K562 (cell line): ENCODE measurements at regions not wholly inside any gene's neighbourhood (a gene's known extent, or its start where the extent isn't known, plus 50 kb on each side); places are given as distances from the start of the nearest gene placed in this dataset.

Experiments
- ATAC-seq: fragments of 200-7000 bp; cut with Tn5 transposase; 3 replicates; pipeline ENCODE4 v1.9.1; 2020; ENCODE audit warnings: moderate library complexity
- BruUV-seq: library from RNA; stranded (reverse); fragments of 400-500 nt; replicated peaks from 2 replicates; lab custom pipeline; 2021; lab: Mats Ljungman, UMichigan
- CTCF ChIA-PET: fragments of 300-600 bp; formaldehyde crosslinking; extraction: SDS; loops from one replicate; lab custom pipeline; 2021; ENCODE audit warnings: low intra/inter-chr PET ratio; lab: Yijun Ruan, JAX
- POLR2A ChIA-PET: fragments of 300-600, 350-650 bp; sonication (Branson Sonifier 250); formaldehyde crosslinking; extraction: SDS; loops from one replicate; lab custom pipeline; 2021; ENCODE audit warnings: antibody characterized with exemption, inconsistent platforms; lab: Yijun Ruan, JAX
- DNase-seq, 4 experiments: peaks; one replicate each; pipeline versions ENCODE4 v3.0.0 to v3.0.0-alpha.2; 2011 to 2018; ENCODE audit warnings: low spot score in 3 of 4, mixed read lengths in 3 of 4; ENCODE audit errors: extremely low read depth in 1 of 4
- FAIRE-seq: peaks from 2 replicates; lab custom pipeline; 2011; peaks lifted over from hg19 to GRCh38; lab: Jason Lieb, UNC
- H2AFZ ChIP-seq: 2 replicates; pipeline ENCODE4 v1.6.0; 2011; ENCODE audit warnings: low read depth, low read length, control low read depth, inconsistent platforms
- H3K27ac ChIP-seq: fragments of 200-600 bp; 3 replicates; pipeline ENCODE4 v1.8.0; 2011; ENCODE audit warnings: low read depth, mild to moderate bottlenecking, control low read depth, inconsistent platforms, low read length, moderate library complexity, mixed read lengths; ENCODE audit errors: extremely low read depth
- H3K27me3 ChIP-seq, 2 experiments: fragments of 300-600 bp in 1 of 2; 2 replicates in 1 of 2; 3 replicates in 1 of 2; pipeline versions ENCODE4 v1.6.0 to v1.8.0; 2011; ENCODE audit warnings: inconsistent platforms in 2 of 2, low read length in 2 of 2, mild to moderate bottlenecking in 1 of 2, mixed read lengths in 1 of 2, moderate library complexity in 1 of 2; ENCODE audit not compliant: control insufficient read depth in 2 of 2, insufficient read depth in 2 of 2
- H3K36me3 ChIP-seq: fragments of 300-600 bp; 3 replicates; pipeline ENCODE4 v1.8.0; 2011; ENCODE audit warnings: mild to moderate bottlenecking, low read length, inconsistent platforms; ENCODE audit not compliant: control insufficient read depth, insufficient read depth
- H3K4me1 ChIP-seq, 2 experiments: fragments of 200-600 bp in 1 of 2; replicated peaks in 1 of 2; 2 replicates in 1 of 2; 3 replicates in 1 of 2; pipeline versions ENCODE4 v1.5.1 to v1.8.0; 2011; ENCODE audit warnings: inconsistent platforms in 2 of 2, low read length in 2 of 2, mild to moderate bottlenecking in 1 of 2, mixed read lengths in 1 of 2, moderate library complexity in 1 of 2; ENCODE audit not compliant: control insufficient read depth in 2 of 2, insufficient read depth in 2 of 2
- H3K4me2 ChIP-seq: 2 replicates; pipeline ENCODE4 v1.6.1; 2011; ENCODE audit warnings: low read length, control low read depth, inconsistent platforms, mixed read lengths; ENCODE audit not compliant: insufficient read depth
- H3K4me3 ChIP-seq: fragments of 200-600 bp; sonication (generic), shearing (Covaris generic); 2 replicates; pipeline ENCODE4 v1.5.1; 2016; ENCODE audit warnings: control low read depth, inconsistent platforms
- H3K79me2 ChIP-seq: fragments of 200-600 bp; 3 replicates; pipeline ENCODE4 v1.8.0; 2011; ENCODE audit warnings: low read length, inconsistent platforms; ENCODE audit not compliant: control insufficient read depth, insufficient read depth
- H3K9ac ChIP-seq, 2 experiments: 2 replicates each; pipeline versions ENCODE4 v1.6.0 to v1.6.1; 2011; ENCODE audit warnings: low read depth in 2 of 2, low read length in 2 of 2, control low read depth in 1 of 2, inconsistent platforms in 1 of 2, mild to moderate bottlenecking in 1 of 2, mixed read lengths in 1 of 2; ENCODE audit not compliant: insufficient read depth in 1 of 2
- H3K9me1 ChIP-seq: one replicate; pipeline ENCODE4 v1.6.0; 2011; ENCODE audit warnings: inconsistent platforms, mild to moderate bottlenecking, low read length, moderate library complexity; ENCODE audit not compliant: control insufficient read depth, insufficient read depth
- H3K9me3 ChIP-seq: replicated peaks from 2 replicates; pipeline ENCODE4 v1.5.1; 2011; ENCODE audit warnings: low read depth, low read length, inconsistent platforms; ENCODE audit not compliant: control insufficient read depth, insufficient read depth
- H4K20me1 ChIP-seq: replicated peaks from 2 replicates; pipeline ENCODE4 v1.6.1; 2011; ENCODE audit warnings: low read length, inconsistent platforms, mixed read lengths; ENCODE audit not compliant: control insufficient read depth, insufficient read depth
- E2F4 ChIP-seq: sonication (generic); formaldehyde crosslinking; IDR thresholded peaks from 2 replicates; pipeline ENCODE4 v1.8.0; 2022; ENCODE audit warnings: mild to moderate bottlenecking, low read depth, missing genetic modification reagents
- EGR1 ChIP-seq: fragments of 450-650 bp; conservative IDR thresholded peaks from 2 replicates; pipeline ENCODE4 v1.6.1; 2017; ENCODE audit warnings: mild to moderate bottlenecking
- HES1 ChIP-seq: fragments of 450-650 bp; IDR thresholded peaks from 2 replicates; pipeline ENCODE4 v1.6.1; 2016; ENCODE audit warnings: low read depth, mild to moderate bottlenecking, moderate library complexity
- HMGN3 ChIP-seq: IDR thresholded peaks from 2 replicates; pipeline ENCODE4 v1.6.1; 2011; ENCODE audit warnings: borderline replicate concordance, low read depth, mild to moderate bottlenecking, mixed read lengths, low read length; ENCODE audit not compliant: insufficient read length; ENCODE audit errors: extremely low read depth
- KAT7 ChIP-seq: sonication (generic); formaldehyde crosslinking; IDR thresholded peaks from 2 replicates; pipeline ENCODE4 v1.8.0; 2022; ENCODE audit warnings: missing genetic modification reagents, mild to moderate bottlenecking, borderline replicate concordance
- MLLT1 ChIP-seq, 2 experiments: fragments of 450-650 bp; IDR thresholded peaks; 2 replicates each; pipeline ENCODE4 v1.6.1; 2016
- POLR3G ChIP-seq: IDR thresholded peaks from 2 replicates; pipeline ENCODE4 v1.6.1; 2011; ENCODE audit not compliant: insufficient read length, insufficient replicate concordance; ENCODE audit errors: extremely low read depth
- RBM25 ChIP-seq: fragments of 200-400 bp; formaldehyde crosslinking; IDR thresholded peaks from 2 replicates; pipeline ENCODE4 v1.6.1; 2018; ENCODE audit warnings: low read length, low read depth, moderate library complexity; ENCODE audit not compliant: severe bottlenecking
- RFX5 ChIP-seq: IDR thresholded peaks from 2 replicates; pipeline ENCODE4 v1.6.1; 2011; ENCODE audit warnings: low read depth, mild to moderate bottlenecking, improper control_type of control experiment, low read length
- SIX5 ChIP-seq, 2 experiments: IDR thresholded peaks; 2 replicates each; pipeline ENCODE4 v1.6.1; 2011; ENCODE audit warnings: low read length in 2 of 2, borderline replicate concordance in 1 of 2, low read depth in 1 of 2, mild to moderate bottlenecking in 1 of 2, moderate library complexity in 1 of 2; ENCODE audit not compliant: insufficient read depth in 1 of 2
- SRSF7 ChIP-seq: fragments of 200-400 bp; formaldehyde crosslinking; optimal IDR thresholded peaks from 2 replicates; pipeline ENCODE3; 2017; ENCODE audit warnings: mild to moderate bottlenecking, low read depth, low read length
- ZBTB8A ChIP-seq: fragments of 450-650 bp; IDR thresholded peaks from 2 replicates; pipeline ENCODE4 v1.6.1; 2018; ENCODE audit warnings: mild to moderate bottlenecking, moderate library complexity; ENCODE audit not compliant: partially characterized antibody
- ZNF217 ChIP-seq: sonication (generic); formaldehyde crosslinking; IDR thresholded peaks from 2 replicates; pipeline ENCODE4 v1.8.0; 2022; ENCODE audit warnings: mild to moderate bottlenecking, missing genetic modification reagents
- ZNF354B ChIP-seq: fragments of 250-450 bp; sonication (Bioruptor Pico); IDR thresholded peaks from 2 replicates; pipeline ENCODE4 v1.4.0; 2020
- ZNF740 ChIP-seq, 3 experiments: fragments of 200-800 bp in 1 of 3; sonication (Bioruptor generic) in 1 of 3; sonication (generic) in 1 of 3; formaldehyde crosslinking in 1 of 3; IDR thresholded peaks; 2 replicates each; pipeline versions ENCODE4 v1.6.1 to v1.8.0; 2016 to 2022; ENCODE audit warnings: mild to moderate bottlenecking in 2 of 3, missing compliant biosample characterization in 2 of 3, missing genetic modification characterization in 2 of 3, missing genetic modification reagents in 1 of 3
- ZNF780A ChIP-seq: fragments of 250-450 bp; sonication (Bioruptor Pico); IDR thresholded peaks from 2 replicates; pipeline ENCODE4 v1.5.0; 2021; ENCODE audit warnings: mild to moderate bottlenecking
- WGBS: fragments of 100-300 bp; shearing (Covaris generic); methylation state at CpG from one replicate; pipeline ENCODE4 v1.1.6; 2016; ENCODE audit warnings: low coverage, mixed read lengths; ENCODE audit not compliant: insufficient coverage; ENCODE audit errors: missing lambda C conversion rate; 5-methylcytosine and 5-hydroxymethylcytosine counted together
- in situ Hi-C: fragments of 300-500 bp; cut with MboI; formaldehyde crosslinking; loops from 4 replicates; pipeline ENCODE4 v1.15.0; 2018; ENCODE audit warnings: inconsistent platforms, mixed read lengths
- intact Hi-C: fragments of 100-400 bp; cut with micrococcal nuclease; formaldehyde crosslinking; loops from 2 replicates; pipeline ENCODE4 v1.14.2; 2022

GRCh38 chr21:16797966-16798365 lies 714.9 kb upstream of the CXADR start:
- ATAC-seq (no peak), FAIRE-seq (no peak), DNase-seq (no peak)
- Histone ChIP-seq H3K4me1 (no peaks in the 10 kb centered on the region), H3K27ac (no peak overlapping the region), H3K27me3 (no peaks in the 10 kb centered on the region), H3K9ac (no peak overlapping the region), H3K36me3 (no peaks in the 10 kb centered on the region), H4K20me1 (no peaks in the 10 kb centered on the region), H2AFZ (no peak overlapping the region), H3K4me3 (no peak overlapping the region), H3K4me2 (no peak overlapping the region), H3K9me1 (no peaks in the 10 kb centered on the region), H3K79me2 (no peaks in the 10 kb centered on the region), H3K9me3 (no peaks in the 10 kb centered on the region; the same call in 1 of the 2 replicates)
- in situ Hi-C loops: no loop called here
- BruUV-seq: no TSS peak
- intact Hi-C loops: no loop called here
- ChIA-PET POLR2A (no interaction called here), CTCF (no interaction called here)
- 0% methylated on average over 2 of the region's 2 CpGs for WGBS
- TF ChIP-seq RBM25: no peak
- TF ChIP-seq ZNF217 (CRISPR knock-in tag): no peak
- no peak for TF ChIP-seq HES1
- no peak for TF ChIP-seq ZNF740 (CRISPR knock-in tag; IDR thresholded peaks at IDR 0.05)
- TF ChIP-seq ZNF740 (tag; IDR thresholded peaks at IDR 0.05): no peak
- TF ChIP-seq POLR3G: no peak
- TF ChIP-seq ZNF780A (CRISPR knock-in tag): no peak
- no peak for TF ChIP-seq KAT7 (CRISPR knock-in tag)
- no peak for TF ChIP-seq SIX5 (IDR thresholded peaks at IDR 0.05; ENCODE audit: borderline replicate concordance in 1 of 2, insufficient read depth in 1 of 2, low read depth in 1 of 2, low read length in 2 of 2)
- TF ChIP-seq ZBTB8A: no peak
- TF ChIP-seq MLLT1 (IDR thresholded peaks at IDR 0.05): no peak
- no peak for TF ChIP-seq SRSF7
- no peak for TF ChIP-seq HMGN3
- no peak for TF ChIP-seq ZNF354B (CRISPR knock-in tag)
- TF ChIP-seq EGR1: no peak
- no peak for TF ChIP-seq E2F4 (CRISPR knock-in tag)
- TF ChIP-seq RFX5: no peak
